Thoracic aorta (tissue), 2 donors: ENCODE measurements at regions not wholly inside any gene's neighbourhood (a gene's known extent, or its start where the extent isn't known, plus 50 kb on each side); places are given as distances from the start of the nearest gene placed in this dataset.

Source experiments
- ATAC-seq: fragments of 150-250 bp; one replicate; pipeline ENCODE4 v1.8.0; 2017; ENCODE audit warnings: low read depth; ENCODE audit not compliant: insufficient number of reproducible peaks, low FRiP score
- DNase-seq: peaks from one replicate; pipeline ENCODE4 v3.0.0-alpha.2; 2020; ENCODE audit warnings: low spot score
- H3K27ac ChIP-seq, 2 donors: fragments of 200-600 bp; sonication (generic); 1 replicate in 1 of 2; 2 replicates in 1 of 2; pipeline ENCODE4 v1.5.1; 2016; ENCODE audit warnings: mild to moderate bottlenecking in 2 of 2, moderate library complexity in 2 of 2
- H3K27me3 ChIP-seq: fragments of 200-600 bp; sonication (generic); replicated peaks from 2 replicates; pipeline ENCODE4 v1.6.0; 2016; ENCODE audit warnings: mild to moderate bottlenecking; ENCODE audit not compliant: insufficient read depth
- H3K36me3 ChIP-seq: fragments of 200-600 bp; sonication (generic); one replicate; pipeline ENCODE4 v1.5.1; 2016
- H3K4me1 ChIP-seq, 2 donors: fragments of 200-600 bp; sonication (generic); 1 replicate in 1 of 2; 2 replicates in 1 of 2; pipeline versions ENCODE4 v1.5.1 to v1.6.0; 2016; ENCODE audit warnings: low read depth in 2 of 2, mild to moderate bottlenecking in 1 of 2; ENCODE audit not compliant: control insufficient read depth in 1 of 2
- H3K4me3 ChIP-seq: fragments of 200-600 bp; sonication (generic); 2 replicates; pipeline ENCODE4 v1.5.1; 2016; ENCODE audit warnings: mild to moderate bottlenecking
- H3K9me3 ChIP-seq: fragments of 200-600 bp; sonication (generic); 2 replicates; pipeline ENCODE4 v1.5.1; 2016
- TF ChIP-seq, protein P1 (sequence below): fragments of 200-600 bp; sonication (generic); IDR thresholded peaks from one replicate; pipeline ENCODE4 v1.5.1; 2019; ENCODE audit warnings: antibody characterized with exemption

DNA sequence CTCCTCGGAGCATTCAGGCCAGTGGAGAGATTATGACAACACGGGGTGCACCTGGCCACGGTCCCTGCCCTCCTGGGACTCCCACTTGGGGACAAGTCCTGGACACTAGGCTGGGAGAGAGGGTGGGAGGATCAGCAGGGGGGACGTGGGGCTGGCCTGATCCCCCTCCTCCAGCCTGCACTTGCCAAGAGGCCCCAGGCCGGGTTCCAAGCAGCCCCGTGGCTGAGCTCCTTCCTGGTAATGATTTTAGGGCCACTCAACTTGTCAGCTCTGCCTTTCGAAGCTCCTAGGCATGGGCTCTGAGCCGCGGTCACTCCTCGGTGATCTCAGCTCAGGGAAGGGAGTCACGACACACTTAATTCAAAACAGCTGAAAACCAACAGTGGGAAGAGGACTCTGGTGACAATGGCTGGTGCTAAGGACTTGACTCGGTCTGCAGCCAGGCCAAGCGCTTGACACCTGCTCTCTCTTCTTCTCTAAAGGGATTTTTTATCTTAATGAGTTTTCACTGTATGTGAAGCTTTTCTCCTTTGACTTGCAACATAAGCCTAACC is 161.7 kb downstream of the BMP7 start:
- Histone ChIP-seq H3K27ac (no peak overlapping the region), H3K9me3 (no peaks in the 10 kb centered on the region), H3K27me3 (no peaks in the 10 kb centered on the region), H3K36me3 (no peaks in the 10 kb centered on the region), H3K4me1 (no peaks in the 10 kb centered on the region), H3K4me3 (no peak overlapping the region)
- ATAC-seq, result no peak
- no peak for DNase-seq
- TF ChIP-seq, protein P1, sequence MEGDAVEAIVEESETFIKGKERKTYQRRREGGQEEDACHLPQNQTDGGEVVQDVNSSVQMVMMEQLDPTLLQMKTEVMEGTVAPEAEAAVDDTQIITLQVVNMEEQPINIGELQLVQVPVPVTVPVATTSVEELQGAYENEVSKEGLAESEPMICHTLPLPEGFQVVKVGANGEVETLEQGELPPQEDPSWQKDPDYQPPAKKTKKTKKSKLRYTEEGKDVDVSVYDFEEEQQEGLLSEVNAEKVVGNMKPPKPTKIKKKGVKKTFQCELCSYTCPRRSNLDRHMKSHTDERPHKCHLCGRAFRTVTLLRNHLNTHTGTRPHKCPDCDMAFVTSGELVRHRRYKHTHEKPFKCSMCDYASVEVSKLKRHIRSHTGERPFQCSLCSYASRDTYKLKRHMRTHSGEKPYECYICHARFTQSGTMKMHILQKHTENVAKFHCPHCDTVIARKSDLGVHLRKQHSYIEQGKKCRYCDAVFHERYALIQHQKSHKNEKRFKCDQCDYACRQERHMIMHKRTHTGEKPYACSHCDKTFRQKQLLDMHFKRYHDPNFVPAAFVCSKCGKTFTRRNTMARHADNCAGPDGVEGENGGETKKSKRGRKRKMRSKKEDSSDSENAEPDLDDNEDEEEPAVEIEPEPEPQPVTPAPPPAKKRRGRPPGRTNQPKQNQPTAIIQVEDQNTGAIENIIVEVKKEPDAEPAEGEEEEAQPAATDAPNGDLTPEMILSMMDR, result no peak

DNA sequence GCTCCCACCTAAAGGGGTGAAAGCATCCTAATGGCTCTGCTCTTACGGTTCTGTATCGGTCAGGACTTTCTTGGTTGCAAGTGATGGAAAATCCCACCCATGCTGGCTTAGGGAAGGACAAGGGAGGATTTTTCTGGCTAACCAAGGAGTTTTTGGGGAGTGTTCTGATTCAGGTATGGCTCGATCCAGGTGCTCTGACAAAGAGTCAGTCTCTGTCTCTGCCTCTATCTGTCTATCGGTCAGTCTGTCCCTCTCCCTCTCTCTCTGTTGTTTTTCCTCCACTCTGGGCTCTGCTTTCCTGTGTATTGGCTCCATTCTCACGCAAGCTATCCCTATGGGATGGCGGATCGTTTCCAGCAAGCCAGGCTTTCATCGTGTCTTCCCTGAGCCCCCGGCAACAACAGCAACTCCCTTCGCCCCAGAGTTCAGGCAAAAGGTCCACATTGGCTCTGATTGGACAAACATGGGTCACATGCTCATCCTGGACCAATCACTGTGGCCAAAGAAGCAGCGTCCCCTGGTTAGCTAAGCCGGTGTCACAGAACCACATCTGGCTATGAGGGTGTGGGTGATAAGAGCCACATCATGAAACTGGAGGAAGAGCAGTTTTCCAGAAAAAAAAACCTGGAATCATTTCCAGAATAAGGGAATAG is 160.3 kb downstream of the BMP7 start:
- Histone ChIP-seq H3K4me3 (no peak overlapping the region), H3K27me3 (no peaks in the 10 kb centered on the region), H3K9me3 (no peaks in the 10 kb centered on the region), H3K4me1 (no peaks in the 10 kb centered on the region), H3K36me3 (no peaks in the 10 kb centered on the region), H3K27ac (no peak overlapping the region)
- ATAC-seq, result no peak
- TF ChIP-seq, protein P1, result no peak
- DNase-seq, result no peak

DNA sequence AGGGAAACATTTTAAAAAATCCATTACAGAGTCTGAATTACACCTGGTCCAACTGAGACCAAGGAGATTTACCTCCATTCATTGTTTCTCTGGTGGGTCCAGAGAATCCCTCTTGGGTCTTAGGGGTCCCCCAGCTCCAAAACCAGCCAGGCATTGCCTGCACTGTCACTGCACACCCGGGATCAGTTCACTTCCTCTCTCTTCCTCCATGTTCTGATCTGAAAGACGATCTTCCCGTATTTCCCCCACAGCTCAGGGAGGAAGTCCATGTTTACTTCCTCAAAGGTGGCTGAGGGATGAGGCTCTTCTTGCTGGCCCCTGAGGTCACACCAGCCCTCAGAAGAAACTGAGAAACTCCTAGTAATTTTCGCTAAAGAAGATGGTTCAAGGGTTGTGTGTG is 159.7 kb downstream of the BMP7 start:
- DNase-seq (no peak), ATAC-seq (no peak)
- H3K27ac ChIP-seq, result no peak overlapping the region
- H3K36me3 ChIP-seq, result no peaks in the 10 kb centered on the region
- H3K4me3 ChIP-seq, result no peak overlapping the region
- no peaks in the 10 kb centered on the region for H3K27me3 ChIP-seq
- no peaks in the 10 kb centered on the region for H3K9me3 ChIP-seq
- TF ChIP-seq, protein P1, result no peak
- H3K4me1 ChIP-seq, result no peaks in the 10 kb centered on the region

DNA sequence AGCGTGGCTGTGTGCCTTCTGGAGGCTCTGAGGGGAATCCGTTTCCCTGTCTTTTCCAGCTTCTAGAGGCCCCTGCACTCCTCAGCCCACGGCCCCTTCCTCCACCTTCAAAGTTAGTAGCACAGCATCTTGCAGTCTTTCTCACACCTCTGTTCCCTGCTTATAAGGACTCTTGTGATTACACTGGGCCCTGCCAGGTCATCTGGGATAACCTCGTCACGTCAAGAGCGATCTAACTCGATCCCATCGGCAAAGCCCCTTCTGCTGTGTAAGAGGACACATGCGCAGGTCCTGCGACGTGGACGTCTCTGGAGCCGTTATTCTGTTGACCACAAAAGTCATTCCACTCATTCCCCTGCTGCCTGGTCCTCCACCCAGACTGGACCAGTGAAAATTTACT is 159.2 kb downstream of the BMP7 start:
- Histone ChIP-seq H3K4me1 (no peaks in the 10 kb centered on the region), H3K36me3 (no peaks in the 10 kb centered on the region), H3K4me3 (no peak overlapping the region), H3K9me3 (no peaks in the 10 kb centered on the region), H3K27me3 (no peaks in the 10 kb centered on the region), H3K27ac (no peak overlapping the region)
- DNase-seq (no peak), ATAC-seq (no peak)
- TF ChIP-seq, protein P1, result no peak

DNA sequence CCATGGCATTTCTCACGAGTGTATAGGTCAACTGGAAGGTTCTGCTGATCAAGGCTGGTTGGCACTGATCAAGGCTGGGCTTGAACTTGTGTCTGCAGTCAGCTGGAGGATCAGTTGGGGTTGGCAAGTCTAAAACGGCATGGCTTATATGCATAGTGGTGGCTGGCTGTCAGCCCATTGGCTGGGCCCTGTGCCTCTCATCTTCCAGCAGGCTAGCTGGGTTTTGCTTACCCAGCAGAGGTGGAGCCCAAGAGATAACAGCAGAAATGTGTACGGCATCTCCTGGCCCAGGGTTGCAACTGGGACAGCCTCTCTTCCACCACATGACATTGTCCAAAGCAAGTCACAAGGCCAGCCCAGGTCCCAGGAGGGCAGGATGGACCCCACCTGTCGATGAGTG is 158.2 kb downstream of the BMP7 start:
- no peak for ATAC-seq
- H3K4me1 ChIP-seq, result no peaks in the 10 kb centered on the region

More for the DNA sequence above, 158.2 kb downstream of the BMP7 start:
- Histone ChIP-seq H3K4me3 (no peak overlapping the region), H3K9me3 (no peaks in the 10 kb centered on the region), H3K27ac (no peak overlapping the region), H3K36me3 (no peaks in the 10 kb centered on the region), H3K27me3 (no peaks in the 10 kb centered on the region)
- TF ChIP-seq, protein P1, result no peak
- DNase-seq, result no peak
